M059J (cell line): ENCODE measurements at regions not wholly inside any gene's neighbourhood (a gene's known extent, or its start where the extent isn't known, plus 50 kb on each side); places are given as distances from the start of the nearest gene placed in this dataset.

Experiments
- DNase-seq: peaks from one replicate; pipeline ENCODE4 v3.0.0-alpha.2; 2012; ENCODE audit warnings: low read depth

- DNase-seq, result no peak
These were observed 383.8 kb downstream of the MAN2A1 start for GRCh38 chr5:110073534-110073933.

- DNase-seq, result no peak
These were observed 385.9 kb downstream of the MAN2A1 start for GRCh38 chr5:110075656-110076055.

GRCh38 chr5:110077147-110077546 lies 387.4 kb downstream of the MAN2A1 start:
- no peak for DNase-seq

GRCh38 chr5:110082194-110082593 lies 392.5 kb downstream of the MAN2A1 start:
- DNase-seq, result no peak

- no peak for DNase-seq
These were observed 393.1 kb downstream of the MAN2A1 start for GRCh38 chr5:110082863-110083262.

- DNase-seq, result no peak
These were observed 396.1 kb downstream of the MAN2A1 start for GRCh38 chr5:110085826-110086225.

- DNase-seq, result peak; percentile 47
These were observed 397.1 kb downstream of the MAN2A1 start for GRCh38 chr5:110086658-110087388.

- no peak for DNase-seq
These were observed 398.1 kb downstream of the MAN2A1 start for GRCh38 chr5:110087829-110088228.

- no peak for DNase-seq
These were observed 399.1 kb downstream of the MAN2A1 start for GRCh38 chr5:110088676-110089436.

GRCh38 chr5:110092955-110093785 lies 403.4 kb downstream of the MAN2A1 start:
- DNase-seq, result no peak

GRCh38 chr5:110094109-110094508 lies 404.4 kb downstream of the MAN2A1 start:
- DNase-seq, result no peak

- no peak for DNase-seq
These were observed 404.8 kb downstream of the MAN2A1 start for GRCh38 chr5:110094548-110094947.

GRCh38 chr5:110096419-110096818 lies 406.7 kb downstream of the MAN2A1 start:
- no peak for DNase-seq

- DNase-seq, result no peak
These were observed 409.8 kb downstream of the MAN2A1 start for GRCh38 chr5:110099572-110099971.

GRCh38 chr5:110103081-110103480 lies 413.4 kb downstream of the MAN2A1 start:
- no peak for DNase-seq

- DNase-seq, result no peak
These were observed 414.5 kb downstream of the MAN2A1 start for GRCh38 chr5:110104060-110104725.

- DNase-seq, result no peak
These were observed 415.3 kb downstream of the MAN2A1 start for GRCh38 chr5:110104726-110105669.

- DNase-seq, result peak; percentile 4
These were observed 416.0 kb downstream of the MAN2A1 start for GRCh38 chr5:110105692-110106091.

- DNase-seq, result no peak
These were observed 417.0 kb downstream of the MAN2A1 start for GRCh38 chr5:110106750-110107149.

- no peak for DNase-seq
These were observed 418.8 kb downstream of the MAN2A1 start for GRCh38 chr5:110108520-110108919.

- DNase-seq, result no peak
These were observed 419.9 kb downstream of the MAN2A1 start for GRCh38 chr5:110109667-110110066.
